GM19324 (cell line): ENCODE measurements at regions not wholly inside any gene's neighbourhood (a gene's known extent, or its start where the extent isn't known, plus 50 kb on each side); places are given as distances from the start of the nearest gene placed in this dataset.

ENCODE experiments used
- ATAC-seq: cut with Tn5 transposase; IDR thresholded peaks from one replicate; pipeline ENCODE4 v1.9.1; 2021; ENCODE audit warnings: mild to moderate bottlenecking, moderate library complexity; ENCODE audit not compliant: unreplicated experiment, low FRiP score

- ATAC-seq, result no peak
These were observed 201.4 kb downstream of the CHRM3 start for GRCh38 chr1:239587574-239588369.

GRCh38 chr1:239590556-239590955 lies 204.2 kb downstream of the CHRM3 start:
- no peak for ATAC-seq

GRCh38 chr1:239593527-239593926 lies 207.2 kb downstream of the CHRM3 start:
- no peak for ATAC-seq

GRCh38 chr1:239600588-239600987 lies 214.2 kb downstream of the CHRM3 start:
- ATAC-seq, result no peak

- ATAC-seq, result no peak
These were observed 214.7 kb downstream of the CHRM3 start for GRCh38 chr1:239601108-239601507.

- ATAC-seq, result no peak
These were observed 217.2 kb downstream of the CHRM3 start for GRCh38 chr1:239603530-239603929.

GRCh38 chr1:239606850-239607400 lies 220.6 kb downstream of the CHRM3 start:
- ATAC-seq, result no peak

GRCh38 chr1:239608469-239608868 lies 222.1 kb downstream of the CHRM3 start:
- no peak for ATAC-seq

GRCh38 chr1:239612379-239612778 lies 226.0 kb downstream of the CHRM3 start:
- no peak for ATAC-seq

GRCh38 chr1:239616673-239617072 lies 230.3 kb downstream of the CHRM3 start:
- no peak for ATAC-seq

- no peak for ATAC-seq
These were observed 230.9 kb downstream of the CHRM3 start for GRCh38 chr1:239617259-239617658.

- ATAC-seq, result no peak
These were observed 231.4 kb downstream of the CHRM3 start for GRCh38 chr1:239617731-239618130.

- no peak for ATAC-seq
These were observed 232.8 kb downstream of the CHRM3 start for GRCh38 chr1:239619190-239619589.

- ATAC-seq, result no peak
These were observed 244.4 kb downstream of the CHRM3 start for GRCh38 chr1:239630767-239631166.

GRCh38 chr1:239633432-239633831 lies 247.1 kb downstream of the CHRM3 start:
- no peak for ATAC-seq

GRCh38 chr1:239635276-239635675 lies 248.9 kb downstream of the CHRM3 start:
- no peak for ATAC-seq

- no peak for ATAC-seq
These were observed 250.0 kb downstream of the CHRM3 start for GRCh38 chr1:239636347-239636746.

- no peak for ATAC-seq
These were observed 258.2 kb downstream of the CHRM3 start for GRCh38 chr1:239644604-239645003.

- ATAC-seq, result no peak
These were observed 260.7 kb downstream of the CHRM3 start for GRCh38 chr1:239647045-239647444.

- ATAC-seq, result no peak
These were observed 261.7 kb downstream of the CHRM3 start for GRCh38 chr1:239647964-239648632.

GRCh38 chr1:239655023-239655422 lies 268.7 kb downstream of the CHRM3 start:
- no peak for ATAC-seq

GRCh38 chr1:239657291-239657690 lies 270.9 kb downstream of the CHRM3 start:
- no peak for ATAC-seq
